ENCODE measurements at regions not wholly inside any gene's neighbourhood (a gene's known extent, or its start where the extent isn't known, plus 50 kb on each side); places are given as distances from the start of the nearest gene placed in this dataset.
"Not testable (repeated sequence)": the region's sequence is repeated elsewhere in the genome, so short reads cannot be mapped to it uniquely, and the experiment has no call there.

- H3K27me3 Mint-ChIP-seq = peaks cover 11% of the 10 kb centered on the region
- H3K9me3 Mint-ChIP-seq = no peaks in the 10 kb centered on the region
- no peak overlapping the region for H3K27ac Mint-ChIP-seq
- DNase-seq (no peak), ATAC-seq (no peak)
- H3K36me3 Mint-ChIP-seq (ENCODE audit: low read depth) = no peaks in the 10 kb centered on the region
- H3K4me1 Mint-ChIP-seq = no peaks in the 10 kb centered on the region
- H3K4me3 Mint-ChIP-seq = no peak overlapping the region
Measured at GRCh38 chr6:85343428-85343827, 106.5 kb upstream of the NT5E start.

GRCh38 chr6:85329196-85329595, 120.7 kb upstream of the NT5E start:
- H3K36me3 Mint-ChIP-seq (ENCODE audit: low read depth) = no peaks in the 10 kb centered on the region
- ATAC-seq (no peak), DNase-seq (no peak)
- H3K4me3 Mint-ChIP-seq = no peak overlapping the region
- H3K27me3 Mint-ChIP-seq = peaks cover 12% of the 10 kb centered on the region
- H3K9me3 Mint-ChIP-seq = no peaks in the 10 kb centered on the region
- no peak overlapping the region for H3K27ac Mint-ChIP-seq
- H3K4me1 Mint-ChIP-seq = no peaks in the 10 kb centered on the region

GRCh38 chr6:85325811-85326210, 124.1 kb upstream of the NT5E start:
- H3K27ac Mint-ChIP-seq; H3K36me3 Mint-ChIP-seq (ENCODE audit: low read depth); DNase-seq; ATAC-seq; H3K9me3 Mint-ChIP-seq; H3K4me3 Mint-ChIP-seq; H3K4me1 Mint-ChIP-seq: not testable (repeated sequence)
- peaks cover 15% of the 10 kb centered on the region for H3K27me3 Mint-ChIP-seq

DNA sequence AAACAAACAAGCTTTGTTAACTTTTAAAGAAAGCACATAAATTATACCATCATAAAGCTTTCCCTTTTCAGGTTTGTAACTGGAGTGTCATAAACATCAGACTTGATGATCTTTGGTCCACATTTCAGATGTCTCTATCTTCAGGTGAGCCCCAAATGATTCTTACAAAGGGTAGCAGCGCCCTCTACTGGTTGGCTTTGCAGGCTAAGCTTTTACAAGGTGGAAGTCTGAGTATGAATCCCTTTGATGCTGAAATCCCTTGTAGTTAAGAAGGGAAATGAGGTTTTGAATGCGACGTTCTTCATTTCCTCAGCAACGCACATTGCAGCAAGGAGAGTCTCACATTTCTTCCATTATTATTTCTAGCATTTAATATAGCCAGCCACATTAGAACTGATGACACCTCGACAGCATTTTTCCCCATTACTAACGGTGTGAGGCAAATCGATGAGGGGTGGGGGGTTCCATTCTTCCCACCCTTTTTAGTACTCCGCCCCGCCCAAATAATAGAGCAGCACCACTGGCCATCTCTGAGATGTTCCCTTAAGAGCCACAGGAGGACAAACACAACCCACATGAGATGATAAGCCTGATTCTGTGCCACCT, 126.3 kb upstream of the NT5E start:
- ATAC-seq = no peak
- Mint-ChIP-seq H3K4me3 (no peak overlapping the region), H3K4me1 (no peaks in the 10 kb centered on the region), H3K27ac (no peak overlapping the region), H3K9me3 (no peaks in the 10 kb centered on the region), H3K36me3 (ENCODE audit: low read depth) (no peaks in the 10 kb centered on the region), H3K27me3 (peaks cover 8% of the 10 kb centered on the region)
- DNase-seq = peak; percentile 82

DNA sequence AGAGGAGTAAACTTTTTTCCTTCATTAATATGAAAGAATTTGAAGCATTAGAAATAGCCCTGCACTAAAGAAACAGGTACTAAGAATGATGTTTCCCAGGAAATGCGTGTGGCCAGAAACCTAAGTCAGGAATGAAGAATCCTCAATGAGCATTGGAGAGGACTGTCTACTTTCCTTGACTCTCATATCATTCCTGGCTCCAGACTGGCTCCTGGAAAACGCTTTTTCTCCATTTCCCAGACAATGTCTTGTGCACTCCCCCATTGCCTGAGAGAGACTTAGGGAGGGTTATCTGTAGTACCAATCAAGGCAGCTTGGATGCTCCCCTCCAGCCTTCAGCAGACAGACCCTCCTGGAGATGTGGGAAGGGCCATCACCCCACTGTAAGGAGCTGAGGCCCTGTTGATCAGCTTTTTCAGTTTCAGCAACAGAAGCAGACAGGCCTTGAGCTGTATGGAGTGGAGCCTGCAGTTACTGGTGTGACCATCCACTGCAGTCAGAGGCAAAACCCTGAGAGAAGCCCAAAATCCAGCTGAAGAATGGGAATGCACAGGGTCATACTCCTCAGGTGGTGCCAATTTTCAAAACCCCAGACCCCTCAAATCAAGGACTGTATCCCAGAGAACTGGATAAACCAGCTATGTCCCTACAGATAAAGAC, 127.3 kb upstream of the NT5E start:
- Mint-ChIP-seq H3K4me3 (no peak overlapping the region), H3K9me3 (peaks cover 2% of the 10 kb centered on the region), H3K36me3 (ENCODE audit: low read depth) (no peaks in the 10 kb centered on the region), H3K4me1 (no peaks in the 10 kb centered on the region), H3K27ac (no peak overlapping the region), H3K27me3 (peaks cover 7% of the 10 kb centered on the region)
- no peak for ATAC-seq
- DNase-seq = no peak

GRCh38 chr6:85321906-85322305, 128.0 kb upstream of the NT5E start:
- no peak for DNase-seq
- no peak for ATAC-seq
- Mint-ChIP-seq H3K27ac (no peak overlapping the region), H3K4me1 (no peaks in the 10 kb centered on the region), H3K36me3 (ENCODE audit: low read depth) (no peaks in the 10 kb centered on the region), H3K27me3 (peaks cover 7% of the 10 kb centered on the region), H3K9me3 (peaks cover 9% of the 10 kb centered on the region), H3K4me3 (no peak overlapping the region)

DNA sequence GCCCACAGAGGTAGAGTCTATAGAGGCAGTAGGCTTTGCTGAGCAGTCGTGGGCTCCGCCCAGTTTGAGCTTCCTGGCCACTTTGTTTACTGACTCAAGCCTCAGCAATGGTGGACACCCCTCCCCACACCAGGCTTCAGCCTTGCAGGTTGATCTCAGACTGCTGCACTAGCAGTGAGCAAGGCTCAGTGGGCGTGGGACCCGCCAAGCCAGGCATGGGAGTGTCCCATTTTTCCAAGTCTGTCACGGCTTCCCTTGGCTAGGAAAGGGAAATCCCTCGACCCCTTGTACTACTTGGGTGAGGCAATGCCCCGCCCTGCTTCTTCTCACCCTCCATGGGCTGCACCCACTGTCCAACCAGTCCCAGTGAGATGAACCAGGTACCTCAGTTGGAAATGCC, 135.3 kb upstream of the NT5E start:
- H3K36me3 Mint-ChIP-seq (ENCODE audit: low read depth) = no peaks in the 10 kb centered on the region
- no peaks in the 10 kb centered on the region for H3K4me1 Mint-ChIP-seq
- ATAC-seq (no peak), DNase-seq (no peak)
- H3K27me3 Mint-ChIP-seq = no peaks in the 10 kb centered on the region
- peaks cover 9% of the 10 kb centered on the region for H3K9me3 Mint-ChIP-seq
- no peak overlapping the region for H3K4me3 Mint-ChIP-seq
- H3K27ac Mint-ChIP-seq = no peak overlapping the region

DNA sequence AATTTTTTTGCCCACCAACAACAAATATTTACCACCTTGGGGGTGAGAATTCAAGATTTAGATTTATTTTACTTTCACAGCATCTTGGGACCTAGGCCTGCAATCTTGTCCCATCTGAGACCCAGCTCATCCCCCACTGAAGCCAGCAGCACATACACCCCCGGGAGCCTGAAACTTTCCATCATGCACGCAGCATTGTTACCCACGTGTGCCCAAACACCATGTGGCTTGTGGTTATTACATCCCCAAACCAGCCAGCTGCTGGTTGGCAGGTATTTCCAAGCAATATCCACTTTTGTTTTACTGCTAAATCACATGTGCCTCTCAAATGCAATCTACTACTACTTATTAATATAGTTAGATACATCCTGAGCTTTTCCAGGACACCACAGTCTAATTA, 149.3 kb upstream of the NT5E start:
- no peaks in the 10 kb centered on the region for H3K4me1 Mint-ChIP-seq
- ATAC-seq (no peak), DNase-seq (no peak)
- no peak overlapping the region for H3K4me3 Mint-ChIP-seq
- H3K27me3 Mint-ChIP-seq = peaks cover 6% of the 10 kb centered on the region
- no peak overlapping the region for H3K27ac Mint-ChIP-seq
- H3K36me3 Mint-ChIP-seq (ENCODE audit: low read depth) = no peaks in the 10 kb centered on the region
- no peaks in the 10 kb centered on the region for H3K9me3 Mint-ChIP-seq

- no peaks in the 10 kb centered on the region for H3K9me3 Mint-ChIP-seq
- no peak for ATAC-seq
- H3K4me3 Mint-ChIP-seq = no peak overlapping the region
- no peaks in the 10 kb centered on the region for H3K4me1 Mint-ChIP-seq
- no peaks in the 10 kb centered on the region for H3K27me3 Mint-ChIP-seq
- no peaks in the 10 kb centered on the region for H3K36me3 Mint-ChIP-seq (ENCODE audit: low read depth)
- DNase-seq = no peak
- H3K27ac Mint-ChIP-seq = no peak overlapping the region
Measured at GRCh38 chr6:85298553-85298952, 151.3 kb upstream of the NT5E start.

- Mint-ChIP-seq H3K27ac (no peak overlapping the region), H3K27me3 (peaks cover 4% of the 10 kb centered on the region), H3K4me1 (no peaks in the 10 kb centered on the region), H3K4me3 (no peak overlapping the region), H3K9me3 (peaks cover 4% of the 10 kb centered on the region), H3K36me3 (ENCODE audit: low read depth) (no peaks in the 10 kb centered on the region)
- no peak for DNase-seq
- no peak for ATAC-seq
Measured at GRCh38 chr6:85291326-85291725, 158.6 kb upstream of the NT5E start.

DNA sequence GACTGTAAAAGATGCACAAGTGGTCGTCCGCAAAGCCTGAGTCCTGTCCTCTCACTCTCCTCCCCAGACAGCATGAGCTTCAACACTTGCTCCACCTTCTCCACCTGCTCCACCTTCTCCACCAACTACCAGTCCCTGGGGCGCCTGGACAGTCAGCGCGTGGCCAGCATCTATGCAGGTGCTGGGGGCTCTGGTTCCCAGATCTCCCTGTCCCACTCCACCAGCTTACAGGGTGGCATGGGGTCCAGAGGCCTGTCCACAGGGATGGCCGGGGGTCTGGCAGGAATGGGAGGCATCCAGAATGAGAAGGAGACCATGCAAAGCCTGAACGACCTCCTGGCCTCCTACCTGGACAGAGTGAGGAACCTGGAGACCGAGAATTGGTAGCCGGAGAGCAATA, 162.2 kb upstream of the NT5E start:
- Mint-ChIP-seq H3K4me3 (no peak overlapping the region), H3K27ac (no peak overlapping the region), H3K36me3 (ENCODE audit: low read depth) (no peaks in the 10 kb centered on the region), H3K9me3 (peaks cover 4% of the 10 kb centered on the region), H3K4me1 (no peaks in the 10 kb centered on the region), H3K27me3 (peaks cover 4% of the 10 kb centered on the region)
- DNase-seq (no peak), ATAC-seq (no peak)

DNA sequence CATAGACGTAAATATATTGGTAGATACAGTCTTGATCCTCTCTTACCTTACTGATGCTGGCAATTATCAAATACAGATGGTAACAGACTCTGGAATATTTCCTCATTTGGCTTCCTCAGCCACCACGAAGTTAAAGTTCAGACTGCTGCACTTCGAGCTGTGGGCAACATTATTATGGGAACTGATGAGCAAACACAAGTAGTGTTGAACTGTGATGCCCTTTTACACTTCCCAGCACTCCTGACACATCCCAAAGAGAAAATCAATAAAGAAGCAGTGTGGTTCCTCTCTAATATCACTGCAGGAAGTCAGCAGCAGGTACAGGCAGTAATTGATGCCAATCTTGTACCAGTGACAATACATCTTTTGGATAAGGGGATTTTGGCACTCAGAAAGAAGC, 162.7 kb upstream of the NT5E start:
- Mint-ChIP-seq H3K27me3 (peaks cover 4% of the 10 kb centered on the region), H3K4me3 (no peak overlapping the region), H3K4me1 (no peaks in the 10 kb centered on the region), H3K27ac (no peak overlapping the region), H3K9me3 (peaks cover 4% of the 10 kb centered on the region), H3K36me3 (ENCODE audit: low read depth) (no peaks in the 10 kb centered on the region)
- DNase-seq (no peak), ATAC-seq (no peak)

- H3K27ac Mint-ChIP-seq; H3K36me3 Mint-ChIP-seq (ENCODE audit: low read depth); H3K4me1 Mint-ChIP-seq; H3K9me3 Mint-ChIP-seq; H3K27me3 Mint-ChIP-seq; H3K4me3 Mint-ChIP-seq; ATAC-seq; DNase-seq: not testable (repeated sequence)
Measured at GRCh38 chr6:85286507-85286906, 163.4 kb upstream of the NT5E start.

- Mint-ChIP-seq H3K9me3 (peaks cover 4% of the 10 kb centered on the region), H3K27ac (no peak overlapping the region), H3K4me3 (no peak overlapping the region), H3K4me1 (no peaks in the 10 kb centered on the region), H3K27me3 (peaks cover 4% of the 10 kb centered on the region), H3K36me3 (ENCODE audit: low read depth) (no peaks in the 10 kb centered on the region)
- ATAC-seq = no peak
- no peak for DNase-seq
Measured at GRCh38 chr6:85285934-85286333, 163.9 kb upstream of the NT5E start.

- H3K4me3 Mint-ChIP-seq = no peak overlapping the region
- ATAC-seq (no peak), DNase-seq (no peak)
- no peak overlapping the region for H3K27ac Mint-ChIP-seq
- no peaks in the 10 kb centered on the region for H3K4me1 Mint-ChIP-seq
- no peaks in the 10 kb centered on the region for H3K9me3 Mint-ChIP-seq
- H3K27me3 Mint-ChIP-seq = peaks cover 4% of the 10 kb centered on the region
- no peaks in the 10 kb centered on the region for H3K36me3 Mint-ChIP-seq (ENCODE audit: low read depth)
Measured at GRCh38 chr6:85285114-85285513, 164.8 kb upstream of the NT5E start.

- no peaks in the 10 kb centered on the region for H3K36me3 Mint-ChIP-seq (ENCODE audit: low read depth)
- H3K4me3 Mint-ChIP-seq = no peak overlapping the region
- H3K9me3 Mint-ChIP-seq = no peaks in the 10 kb centered on the region
- H3K27ac Mint-ChIP-seq = no peak overlapping the region
- H3K4me1 Mint-ChIP-seq = no peaks in the 10 kb centered on the region
- ATAC-seq = no peak
- DNase-seq = no peak
- H3K27me3 Mint-ChIP-seq = peaks cover 4% of the 10 kb centered on the region
Measured at GRCh38 chr6:85283436-85283835, 166.4 kb upstream of the NT5E start.

Measured in activated naive CD8-positive, alpha-beta T cell treated with anti-CD3 and anti-CD28 coated beads, Interleukin-2, amount 50 U/mL, for 24 hours (primary cell).